ENCODE measurements at regions not wholly inside any gene's neighbourhood (a gene's known extent, or its start where the extent isn't known, plus 50 kb on each side); places are given as distances from the start of the nearest gene placed in this dataset.

- H3K4me3 ChIP-seq: no peak overlapping the region
Observed at GRCh38 chr9:22383718-22384117, 62.9 kb upstream of the DMRTA1 start.

DNA sequence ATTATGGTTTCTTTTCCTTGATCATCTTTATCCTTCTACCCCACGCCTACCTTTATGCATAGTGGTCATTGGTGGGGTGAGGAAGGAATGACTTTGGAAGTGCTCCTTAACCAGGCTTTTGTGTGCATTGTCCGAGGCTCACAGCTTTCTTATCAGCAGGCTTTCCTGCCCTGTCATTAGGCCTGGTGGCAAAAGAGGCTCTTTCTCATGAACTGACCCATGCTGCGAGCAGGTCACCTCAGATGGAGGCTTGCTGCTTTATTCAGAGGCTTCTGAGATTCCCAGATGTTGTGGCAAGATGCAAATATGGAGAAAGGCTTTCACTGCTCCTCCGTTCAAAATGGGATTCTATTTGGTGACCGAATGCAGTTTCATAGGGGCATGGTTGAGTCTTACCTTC lies 57.4 kb upstream of the DMRTA1 start:
- intact Hi-C loops (cut with DNase I): no loop called here

More at GRCh38 chr9:22383718-22384117, 62.9 kb upstream of the DMRTA1 start:
- no peak for TF ChIP-seq POLR2A (IDR thresholded peaks at IDR 0.05)
- TF ChIP-seq POLR2AphosphoS5 (IDR thresholded peaks at IDR 0.05; ENCODE audit: insufficient read depth in 1 of 2, low read depth in 1 of 2): no peak
- no peak for TF ChIP-seq CTCF (IDR thresholded peaks at IDR 0.05)
- Histone ChIP-seq H3K27me3 (no peaks in the 10 kb centered on the region), H3K4me1 (no peaks in the 10 kb centered on the region), H3K9me3 (no peaks in the 10 kb centered on the region), H3K36me3 (no peaks in the 10 kb centered on the region), H3K27ac (no peak overlapping the region)
- DNase-seq (ENCODE audit: extremely low spot score in 2 of 2): no peak
- intact Hi-C loops (cut with DNase I): no loop called here

DNA sequence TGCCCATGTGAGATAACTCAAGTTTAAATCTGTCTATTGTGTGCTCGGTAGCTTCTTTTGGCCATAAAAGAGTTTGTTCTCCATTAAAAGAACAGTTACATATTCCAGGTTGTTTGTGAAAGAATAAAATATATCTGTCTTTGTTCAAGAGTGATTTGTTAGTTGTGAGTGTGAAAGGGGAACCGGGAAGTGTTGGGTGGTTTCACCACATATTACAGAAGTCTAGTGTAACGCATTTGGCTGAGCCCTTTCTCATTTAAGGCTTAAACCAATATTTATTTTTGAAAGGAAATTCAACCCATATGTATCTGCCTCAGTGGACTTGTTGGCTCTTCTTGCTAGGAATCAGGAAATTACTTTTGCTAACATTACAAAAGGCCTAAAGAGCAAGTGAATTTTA lies 54.1 kb upstream of the DMRTA1 start:
- no peak for DNase-seq (ENCODE audit: extremely low spot score in 2 of 2)
- H3K4me3 ChIP-seq: no peak overlapping the region
- H3K9me3 ChIP-seq: no peaks in the 10 kb centered on the region
- TF ChIP-seq CTCF (IDR thresholded peaks at IDR 0.05): no peak
- no peak for TF ChIP-seq POLR2A (IDR thresholded peaks at IDR 0.05)
- no peak for TF ChIP-seq POLR2AphosphoS5 (IDR thresholded peaks at IDR 0.05; ENCODE audit: insufficient read depth in 1 of 2, low read depth in 1 of 2)
- no peak overlapping the region for H3K27ac ChIP-seq
- H3K4me1 ChIP-seq: no peaks in the 10 kb centered on the region
- H3K27me3 ChIP-seq: no peaks in the 10 kb centered on the region
- intact Hi-C loops (cut with DNase I): no loop called here
- H3K36me3 ChIP-seq: no peaks in the 10 kb centered on the region

More for the DNA sequence above, 57.4 kb upstream of the DMRTA1 start:
- no peaks in the 10 kb centered on the region for H3K27me3 ChIP-seq
- no peak overlapping the region for H3K27ac ChIP-seq
- H3K4me1 ChIP-seq: no peaks in the 10 kb centered on the region
- no peak for TF ChIP-seq POLR2A (IDR thresholded peaks at IDR 0.05)
- TF ChIP-seq POLR2AphosphoS5 (IDR thresholded peaks at IDR 0.05; ENCODE audit: insufficient read depth in 1 of 2, low read depth in 1 of 2): no peak
- no peak for TF ChIP-seq CTCF (IDR thresholded peaks at IDR 0.05)
- H3K4me3 ChIP-seq: no peak overlapping the region
- no peaks in the 10 kb centered on the region for H3K9me3 ChIP-seq
- H3K36me3 ChIP-seq: no peaks in the 10 kb centered on the region
- DNase-seq (ENCODE audit: extremely low spot score in 2 of 2): no peak

GRCh38 chr9:22395687-22396141 lies 50.9 kb upstream of the DMRTA1 start:
- Histone ChIP-seq H3K9me3 (no peaks in the 10 kb centered on the region), H3K27ac (no peak overlapping the region), H3K4me3 (no peak overlapping the region), H3K27me3 (no peaks in the 10 kb centered on the region), H3K36me3 (no peaks in the 10 kb centered on the region), H3K4me1 (no peaks in the 10 kb centered on the region)
- intact Hi-C loops (cut with DNase I): no loop called here
- TF ChIP-seq CTCF (IDR thresholded peaks at IDR 0.05) (no peak), POLR2AphosphoS5 (IDR thresholded peaks at IDR 0.05; ENCODE audit: insufficient read depth in 1 of 2, low read depth in 1 of 2) (no peak), POLR2A (IDR thresholded peaks at IDR 0.05) (no peak)
- DNase-seq (ENCODE audit: extremely low spot score in 2 of 2): no peak
